ENCODE measurements at regions not wholly inside any gene's neighbourhood (a gene's known extent, or its start where the extent isn't known, plus 50 kb on each side); places are given as distances from the start of the nearest gene placed in this dataset.

- TF ChIP-seq, protein P1, sequence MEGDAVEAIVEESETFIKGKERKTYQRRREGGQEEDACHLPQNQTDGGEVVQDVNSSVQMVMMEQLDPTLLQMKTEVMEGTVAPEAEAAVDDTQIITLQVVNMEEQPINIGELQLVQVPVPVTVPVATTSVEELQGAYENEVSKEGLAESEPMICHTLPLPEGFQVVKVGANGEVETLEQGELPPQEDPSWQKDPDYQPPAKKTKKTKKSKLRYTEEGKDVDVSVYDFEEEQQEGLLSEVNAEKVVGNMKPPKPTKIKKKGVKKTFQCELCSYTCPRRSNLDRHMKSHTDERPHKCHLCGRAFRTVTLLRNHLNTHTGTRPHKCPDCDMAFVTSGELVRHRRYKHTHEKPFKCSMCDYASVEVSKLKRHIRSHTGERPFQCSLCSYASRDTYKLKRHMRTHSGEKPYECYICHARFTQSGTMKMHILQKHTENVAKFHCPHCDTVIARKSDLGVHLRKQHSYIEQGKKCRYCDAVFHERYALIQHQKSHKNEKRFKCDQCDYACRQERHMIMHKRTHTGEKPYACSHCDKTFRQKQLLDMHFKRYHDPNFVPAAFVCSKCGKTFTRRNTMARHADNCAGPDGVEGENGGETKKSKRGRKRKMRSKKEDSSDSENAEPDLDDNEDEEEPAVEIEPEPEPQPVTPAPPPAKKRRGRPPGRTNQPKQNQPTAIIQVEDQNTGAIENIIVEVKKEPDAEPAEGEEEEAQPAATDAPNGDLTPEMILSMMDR (IDR thresholded peaks at IDR 0.05; ENCODE audit: low read depth, low read length), result no peak
- H3K4me3 ChIP-seq (ENCODE audit: low read depth, low read length), result no peak overlapping the region
These were observed 79.1 kb upstream of the IER5L start for GRCh38 chr9:129256959-129257713.

- TF ChIP-seq, protein P1 (IDR thresholded peaks at IDR 0.05; ENCODE audit: low read depth, low read length), result no peak
- H3K4me3 ChIP-seq (ENCODE audit: low read depth, low read length), result no peak overlapping the region
These were observed 76.7 kb upstream of the IER5L start for GRCh38 chr9:129254566-129255287.

DNA sequence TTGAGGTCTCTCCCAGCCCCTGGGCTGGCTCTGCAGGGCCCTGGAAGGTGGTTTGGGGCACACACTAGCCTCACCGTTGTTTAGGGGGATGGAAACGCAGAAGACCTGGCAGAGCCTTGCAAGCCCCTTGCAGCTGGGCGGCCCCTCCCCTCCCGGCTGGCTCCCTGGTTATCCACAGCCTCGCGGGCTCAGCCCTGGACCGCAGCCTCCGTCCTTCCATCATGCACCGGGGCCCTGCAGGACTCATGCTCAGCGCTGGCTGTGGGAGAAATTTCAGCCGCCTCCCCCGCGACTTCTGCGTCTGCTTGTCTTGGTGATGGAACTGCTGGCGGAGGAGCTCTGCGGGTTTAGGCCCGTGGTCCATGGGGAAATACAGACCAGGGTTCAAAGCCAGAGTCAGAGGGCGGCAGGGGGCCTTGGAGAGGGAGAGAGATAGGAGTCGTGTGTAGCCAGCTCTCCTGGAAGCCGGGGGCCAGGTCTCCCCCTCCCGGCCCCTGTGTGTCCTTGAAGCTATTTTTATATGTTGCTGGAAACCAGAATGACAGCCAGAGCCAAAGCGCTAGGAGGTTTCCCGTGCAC lies 75.8 kb upstream of the IER5L start:
- no peak overlapping the region for H3K4me3 ChIP-seq (ENCODE audit: low read depth, low read length)
- TF ChIP-seq, protein P1 (IDR thresholded peaks at IDR 0.05; ENCODE audit: low read depth, low read length), result no peak

DNA sequence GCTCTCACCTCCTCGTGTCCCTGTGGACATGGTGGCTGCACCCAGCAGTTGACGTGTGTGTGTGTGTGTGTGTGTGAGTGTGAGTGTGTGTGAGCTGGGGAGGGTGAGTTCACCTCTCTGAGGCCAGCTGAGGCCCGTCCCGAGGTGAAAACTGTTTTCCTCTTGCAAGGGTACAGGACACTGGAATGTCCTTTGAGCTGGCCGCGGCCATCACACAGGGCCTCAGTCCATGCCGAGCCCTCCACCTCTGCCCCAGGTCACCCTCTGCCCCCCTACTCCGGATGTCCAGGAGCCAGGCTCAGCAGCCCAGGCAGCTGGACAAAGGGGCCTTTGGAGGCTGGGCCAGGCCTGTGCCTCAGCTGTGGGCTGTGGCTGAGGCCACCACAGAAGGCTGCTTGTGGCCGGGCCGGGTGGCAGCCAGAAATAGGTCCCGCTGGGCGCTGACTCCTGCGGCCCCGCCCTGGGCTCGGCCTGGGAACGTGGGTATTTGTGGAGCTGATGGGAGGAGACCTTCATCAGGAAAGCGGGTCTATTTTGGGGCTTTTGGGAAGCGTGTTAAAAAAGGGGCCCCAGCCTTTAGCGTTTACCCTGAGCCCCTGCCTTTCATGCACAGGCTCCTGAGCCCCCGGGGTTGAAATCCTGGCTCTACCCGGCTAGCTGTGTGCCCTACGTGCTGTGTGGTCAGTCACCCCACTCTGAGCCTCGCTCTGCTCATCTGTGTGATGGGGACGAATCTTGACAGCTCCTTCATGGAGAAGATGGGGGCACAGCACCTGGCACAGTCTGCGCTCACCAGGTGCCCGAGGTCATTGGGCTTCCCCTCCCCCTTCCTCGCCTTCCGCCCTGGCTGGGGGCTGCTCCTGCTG lies 75.1 kb upstream of the IER5L start:
- TF ChIP-seq, protein P1 (IDR thresholded peaks at IDR 0.05; ENCODE audit: low read depth, low read length), result no peak
- no peak overlapping the region for H3K4me3 ChIP-seq (ENCODE audit: low read depth, low read length)

DNA sequence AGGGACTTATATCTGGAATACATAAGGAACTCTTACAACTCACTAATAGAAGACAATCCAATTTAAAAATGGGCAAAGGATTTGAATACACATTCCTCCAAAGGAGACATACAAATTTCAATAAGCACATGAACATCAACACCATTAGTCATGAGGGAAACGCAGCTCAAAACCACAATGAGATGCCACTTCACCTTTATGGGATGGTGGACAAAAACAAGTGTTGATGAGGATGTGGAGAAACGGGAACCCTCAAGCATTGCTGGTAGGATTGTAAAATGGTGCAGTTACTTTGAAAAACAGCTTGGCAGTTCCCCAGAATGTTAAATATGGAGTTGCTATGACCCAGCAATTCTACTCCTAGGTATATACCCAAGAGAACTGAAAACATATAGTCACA lies 72.7 kb upstream of the IER5L start:
- TF ChIP-seq, protein P1 (IDR thresholded peaks at IDR 0.05; ENCODE audit: low read depth, low read length), result no peak

GRCh38 chr9:129247285-129248153 lies 69.5 kb upstream of the IER5L start:
- TF ChIP-seq, protein P1 (IDR thresholded peaks at IDR 0.05; ENCODE audit: low read depth, low read length), result no peak
- H3K4me3 ChIP-seq (ENCODE audit: low read depth, low read length), result no peak overlapping the region

More for the DNA sequence above, 72.7 kb upstream of the IER5L start:
- no peak overlapping the region for H3K4me3 ChIP-seq (ENCODE audit: low read depth, low read length)

Data from WI38 (cell line).